HG03280 (cell line): ENCODE measurements at regions not wholly inside any gene's neighbourhood (a gene's known extent, or its start where the extent isn't known, plus 50 kb on each side); places are given as distances from the start of the nearest gene placed in this dataset.
"Not testable (repeated sequence)": the region's sequence is repeated elsewhere in the genome, so short reads cannot be mapped to it uniquely, and the experiment has no call there.

Source experiments
- ATAC-seq: cut with Tn5 transposase; IDR thresholded peaks from one replicate; pipeline ENCODE4 v1.9.1; 2021; ENCODE audit warnings: mild to moderate bottlenecking, moderate library complexity; ENCODE audit not compliant: unreplicated experiment

GRCh38 chr1:58931024-58931423, 147.2 kb upstream of the JUN start:
- no peak for ATAC-seq

GRCh38 chr1:58931756-58932155, 147.9 kb upstream of the JUN start:
- no peak for ATAC-seq

GRCh38 chr1:58932859-58933598, 149.2 kb upstream of the JUN start:
- ATAC-seq: no peak

GRCh38 chr1:58933599-58933926, 149.7 kb upstream of the JUN start:
- no peak for ATAC-seq

GRCh38 chr1:58934706-58935105, 150.9 kb upstream of the JUN start:
- no peak for ATAC-seq

GRCh38 chr1:58936973-58937372, 153.1 kb upstream of the JUN start:
- ATAC-seq: no peak

- no peak for ATAC-seq
Observed at GRCh38 chr1:58939146-58939545, 155.3 kb upstream of the JUN start.

- ATAC-seq: no peak
Observed at GRCh38 chr1:58939666-58940370, 156.0 kb upstream of the JUN start.

GRCh38 chr1:58941471-58942289, 157.8 kb upstream of the JUN start:
- ATAC-seq: no peak

- no peak for ATAC-seq
Observed at GRCh38 chr1:58942759-58943191, 158.9 kb upstream of the JUN start.

GRCh38 chr1:58943776-58944175, 159.9 kb upstream of the JUN start:
- no peak for ATAC-seq

GRCh38 chr1:58944439-58944838, 160.6 kb upstream of the JUN start:
- ATAC-seq: no peak

- ATAC-seq: no peak
Observed at GRCh38 chr1:58946390-58946789, 162.5 kb upstream of the JUN start.

- no peak for ATAC-seq
Observed at GRCh38 chr1:58948671-58949070, 164.8 kb upstream of the JUN start.

- ATAC-seq: no peak
Observed at GRCh38 chr1:58949551-58950220, 165.8 kb upstream of the JUN start.

- no peak for ATAC-seq
Observed at GRCh38 chr1:58950897-58951296, 167.1 kb upstream of the JUN start.

- not testable (repeated sequence) for ATAC-seq
Observed at GRCh38 chr1:58953951-58954350, 170.1 kb upstream of the JUN start.

GRCh38 chr1:58963287-58963686, 179.4 kb upstream of the JUN start:
- ATAC-seq: not testable (repeated sequence)

- ATAC-seq: no peak
Observed at GRCh38 chr1:58964428-58964827, 180.6 kb upstream of the JUN start.

GRCh38 chr1:58964880-58965279, 181.0 kb upstream of the JUN start:
- ATAC-seq: no peak
